IMR-90 (cell line): ENCODE measurements at regions not wholly inside any gene's neighbourhood (a gene's known extent, or its start where the extent isn't known, plus 50 kb on each side); places are given as distances from the start of the nearest gene placed in this dataset.

Experiments
- ATAC-seq: fragments of 200-7000 bp; cut with Tn5 transposase; 2 replicates; pipeline ENCODE4 v1.9.1; 2020; ENCODE audit warnings: low read depth, mild to moderate bottlenecking, moderate library complexity
- BruUV-seq: library from RNA; stranded (reverse); fragments of 400-500 nt; replicated peaks from 2 replicates; lab custom pipeline; 2021; lab: Mats Ljungman, UMichigan
- CTCF ChIA-PET: fragments of 300-600 bp; formaldehyde crosslinking; extraction: SDS; loops from one replicate; lab custom pipeline; 2021; ENCODE audit warnings: antibody characterized with exemption; lab: Yijun Ruan, JAX
- POLR2A ChIA-PET: fragments of 300-600 bp; sonication (Branson Sonifier 250); formaldehyde crosslinking; loops from one replicate; lab custom pipeline; 2022; ENCODE audit warnings: antibody characterized with exemption; ENCODE audit not compliant: unreplicated experiment; lab: Charles Lee
- DNase-seq: peaks from one replicate; pipeline ENCODE4 v3.0.0; 2013
- H2AFZ ChIP-seq: replicated peaks from 2 replicates; pipeline ENCODE3; 2013; ENCODE audit warnings: low read length, mild to moderate bottlenecking; ENCODE audit not compliant: poor library complexity
- H2AK5ac ChIP-seq: 2 replicates; pipeline ENCODE4 v1.6.1; 2013; ENCODE audit warnings: low read depth, low read length, inconsistent platforms
- H2AK9ac ChIP-seq: replicated peaks from 2 replicates; pipeline ENCODE3; 2013; ENCODE audit warnings: mild to moderate bottlenecking, low read depth, low read length, moderate library complexity; ENCODE audit not compliant: poor library complexity
- H2BK120ac ChIP-seq: 2 replicates; pipeline ENCODE4 v1.6.1; 2013; ENCODE audit warnings: low read depth, low read length, inconsistent platforms
- H2BK15ac ChIP-seq: 3 replicates; pipeline ENCODE4 v1.6.1; 2013; ENCODE audit warnings: low read depth, low read length, inconsistent platforms
- H2BK20ac ChIP-seq: 2 replicates; pipeline ENCODE4 v1.6.1; 2013; ENCODE audit warnings: low read depth, mild to moderate bottlenecking, inconsistent platforms, low read length, moderate library complexity
- H2BK5ac ChIP-seq: 2 replicates; pipeline ENCODE4 v1.6.1; 2013; ENCODE audit warnings: mild to moderate bottlenecking, low read depth, low read length, inconsistent platforms; ENCODE audit not compliant: poor library complexity, severe bottlenecking
- H3K14ac ChIP-seq: replicated peaks from 2 replicates; pipeline ENCODE4 v1.6.1; 2013; ENCODE audit warnings: low read depth, low read length, inconsistent platforms
- H3K18ac ChIP-seq: 2 replicates; pipeline ENCODE4 v1.6.1; 2013; ENCODE audit warnings: low read depth, low read length, control low read depth
- H3K23ac ChIP-seq: 2 replicates; pipeline ENCODE4 v1.6.1; 2013; ENCODE audit warnings: low read depth, low read length, inconsistent platforms
- H3K27ac ChIP-seq: 2 replicates; pipeline ENCODE4 v1.5.1; 2013; ENCODE audit warnings: mild to moderate bottlenecking, control low read depth, low read length; ENCODE audit not compliant: insufficient read depth
- H3K27me3 ChIP-seq: 2 replicates; pipeline ENCODE4 v1.6.1; 2013; ENCODE audit warnings: low read length; ENCODE audit not compliant: control insufficient read depth, insufficient read depth
- H3K36me3 ChIP-seq: 2 replicates; pipeline ENCODE4 v1.6.1; 2013; ENCODE audit warnings: low read length, mixed read lengths; ENCODE audit not compliant: control insufficient read depth, insufficient read depth
- H3K4ac ChIP-seq: 2 replicates; pipeline ENCODE4 v1.6.1; 2013; ENCODE audit warnings: low read depth, low read length, inconsistent platforms
- H3K4me1 ChIP-seq: 2 replicates; pipeline ENCODE4 v1.6.1; 2013; ENCODE audit warnings: low read length, mixed read lengths; ENCODE audit not compliant: control insufficient read depth, insufficient read depth
- H3K4me2 ChIP-seq: 2 replicates; pipeline ENCODE4 v1.6.1; 2013; ENCODE audit warnings: low read depth, mild to moderate bottlenecking, control low read depth, low read length, moderate library complexity
- H3K4me3 ChIP-seq: 2 replicates; pipeline ENCODE4 v1.5.1; 2013; ENCODE audit warnings: low read depth, mild to moderate bottlenecking, control low read depth, low read length, moderate library complexity; ENCODE audit not compliant: insufficient read depth
- H3K56ac ChIP-seq: 2 replicates; pipeline ENCODE4 v1.6.1; 2013; ENCODE audit warnings: low read length, inconsistent platforms; ENCODE audit not compliant: insufficient read depth; ENCODE audit errors: extremely low read depth
- H3K79me1 ChIP-seq, 2 experiments: 2 replicates each; pipeline ENCODE4 v1.6.1; 2013; ENCODE audit warnings: low read length in 2 of 2, inconsistent platforms in 1 of 2, low read depth in 1 of 2
- H3K9ac ChIP-seq: 2 replicates; pipeline ENCODE4 v1.6.1; 2013; ENCODE audit warnings: low read depth, low read length, control low read depth
- H3K9me1 ChIP-seq: 2 replicates; pipeline ENCODE4 v1.6.1; 2013; ENCODE audit warnings: low read length, inconsistent platforms; ENCODE audit not compliant: insufficient read depth
- H3K9me3 ChIP-seq: 2 replicates; pipeline ENCODE4 v1.6.1; 2013; ENCODE audit warnings: low read length; ENCODE audit not compliant: control insufficient read depth, insufficient read depth
- H4K20me1 ChIP-seq: 2 replicates; pipeline ENCODE4 v1.6.1; 2013; ENCODE audit warnings: low read length, inconsistent platforms; ENCODE audit not compliant: insufficient read depth
- H4K5ac ChIP-seq: 2 replicates; pipeline ENCODE4 v1.6.1; 2013; ENCODE audit warnings: mild to moderate bottlenecking, low read depth, low read length, control low read depth
- H4K8ac ChIP-seq, 2 experiments: 2 replicates each; pipeline ENCODE4 v1.6.1; 2013; ENCODE audit warnings: low read depth in 2 of 2, low read length in 2 of 2, control low read depth in 1 of 2, inconsistent platforms in 1 of 2
- H4K91ac ChIP-seq: 2 replicates; pipeline ENCODE4 v1.6.1; 2013; ENCODE audit warnings: low read depth, low read length, inconsistent platforms; ENCODE audit not compliant: insufficient read depth
- BHLHE40 ChIP-seq: fragments of 150-350 bp; IDR thresholded peaks from 2 replicates; pipeline ENCODE4 v1.6.1; 2016; ENCODE audit warnings: mild to moderate bottlenecking, low read depth, low read length
- CEBPB ChIP-seq: IDR thresholded peaks from 2 replicates; pipeline ENCODE4 v1.6.1; 2012; ENCODE audit warnings: low read depth, low read length, improper control_type of control experiment
- CHD1 ChIP-seq: IDR thresholded peaks from 2 replicates; pipeline ENCODE4 v1.6.1; 2012; ENCODE audit warnings: low read depth, low read length, improper control_type of control experiment
- CTCF ChIP-seq: conservative IDR thresholded peaks from 2 replicates; pipeline ENCODE4 v1.5.1; 2012; ENCODE audit warnings: mild to moderate bottlenecking, low read depth, low read length, improper control_type of control experiment
- ELK1 ChIP-seq: fragments of 150-350 bp; IDR thresholded peaks from 2 replicates; pipeline ENCODE4 v1.6.1; 2016; ENCODE audit warnings: low read depth, mild to moderate bottlenecking, low read length, moderate library complexity, borderline replicate concordance
- FOS ChIP-seq: fragments of 150-350 bp; IDR thresholded peaks from 2 replicates; pipeline ENCODE4 v1.6.1; 2016; ENCODE audit warnings: low read depth, low read length
- MAFK ChIP-seq: IDR thresholded peaks from 2 replicates; pipeline ENCODE4 v1.6.1; 2012; ENCODE audit warnings: low read depth, low read length, improper control_type of control experiment
- MAZ ChIP-seq: IDR thresholded peaks from 2 replicates; pipeline ENCODE4 v1.6.1; 2012; ENCODE audit warnings: low read depth, mild to moderate bottlenecking, low read length, improper control_type of control experiment, moderate library complexity, borderline replicate concordance
- MXI1 ChIP-seq: IDR thresholded peaks from 2 replicates; pipeline ENCODE4 v1.6.1; 2012; ENCODE audit warnings: low read depth, mild to moderate bottlenecking, low read length, moderate library complexity, borderline replicate concordance
- NFE2L2 ChIP-seq: fragments of 150-350 bp; IDR thresholded peaks from 2 replicates; pipeline ENCODE4 v1.6.1; 2016; ENCODE audit warnings: low read depth, mild to moderate bottlenecking, low read length
- POLR2A ChIP-seq: IDR thresholded peaks from 2 replicates; pipeline ENCODE4 v1.6.1; 2012; ENCODE audit warnings: mild to moderate bottlenecking, low read depth, low read length
- RAD21 ChIP-seq: IDR thresholded peaks from 2 replicates; pipeline ENCODE4 v1.6.1; 2012; ENCODE audit warnings: low read length, improper control_type of control experiment
- RCOR1 ChIP-seq: IDR thresholded peaks from 2 replicates; pipeline ENCODE4 v1.6.1; 2012; ENCODE audit warnings: mild to moderate bottlenecking, low read length, improper control_type of control experiment; ENCODE audit not compliant: insufficient replicate concordance
- RFX5 ChIP-seq: IDR thresholded peaks from 2 replicates; pipeline ENCODE4 v1.8.0; 2012; ENCODE audit warnings: low read depth, mild to moderate bottlenecking, low read length, moderate library complexity
- SMC3 ChIP-seq: fragments of 150-350 bp; IDR thresholded peaks from 2 replicates; pipeline ENCODE4 v1.6.1; 2016; ENCODE audit warnings: low read depth, mild to moderate bottlenecking, antibody characterized with exemption, low read length, moderate library complexity
- USF2 ChIP-seq: fragments of 150-350 bp; IDR thresholded peaks from 2 replicates; pipeline ENCODE4 v1.6.1; 2017; ENCODE audit warnings: mild to moderate bottlenecking, antibody characterized with exemption, low read length, low read depth
- WGBS, 2 experiments: methylation state at CpG; one replicate each; pipeline versions ENCODE4 v1.1.5 to v1.1.7; 2013; ENCODE audit warnings: missing lambda C conversion rate in 2 of 2; ENCODE audit not compliant: insufficient read length in 1 of 2; ENCODE audit errors: extremely low coverage in 2 of 2; 5-methylcytosine and 5-hydroxymethylcytosine counted together
- dilution Hi-C: fragments of 300-500 bp; cut with HindIII; formaldehyde crosslinking; loops from one replicate; pipeline ENCODE4 v1.14.3; 2018; ENCODE audit warnings: low sequenced_read_pairs; ENCODE audit not compliant: unreplicated experiment
- in situ Hi-C: fragments of 300-500 bp; cut with MboI; formaldehyde crosslinking; loops from 3 replicates; pipeline ENCODE4 v1.14.3; 2019; ENCODE audit warnings: low sequenced_read_pairs, inconsistent platforms, mixed read lengths
- intact Hi-C: fragments of 100-400 bp; cut with micrococcal nuclease; formaldehyde crosslinking; loops from 2 replicates; pipeline ENCODE4 v1.10.0; 2022

- no peak overlapping the region for H2AK9ac ChIP-seq
- no peak overlapping the region for H2BK20ac ChIP-seq
- H3K36me3 ChIP-seq = no peaks in the 10 kb centered on the region
- H3K79me1 ChIP-seq = no peaks in the 10 kb centered on the region
- no TSS peak for BruUV-seq
- H3K4me2 ChIP-seq = no peak overlapping the region
- H3K9ac ChIP-seq = no peak overlapping the region
- H3K23ac ChIP-seq = no peak overlapping the region
- no peaks in the 10 kb centered on the region for H3K4me1 ChIP-seq
- CTCF ChIA-PET = no interaction called here
- intact Hi-C loops (no loop called here), dilution Hi-C loops (no loop called here), in situ Hi-C loops (no loop called here)
- no peaks in the 10 kb centered on the region for H4K20me1 ChIP-seq
- peaks cover 7% of the 10 kb centered on the region for H3K9me3 ChIP-seq
- no peak overlapping the region for H3K56ac ChIP-seq
- ATAC-seq (no peak), DNase-seq (no peak)
- TF ChIP-seq FOS (no peak), CHD1 (no peak), NFE2L2 (no peak), ELK1 (no peak), CTCF (no peak), POLR2A (no peak), MAZ (no peak), RFX5 (no peak), SMC3 (no peak), RCOR1 (no peak), BHLHE40 (no peak), USF2 (no peak), MXI1 (no peak), RAD21 (no peak), CEBPB (no peak), MAFK (no peak)
- H4K5ac ChIP-seq = no peak overlapping the region
- no peaks in the 10 kb centered on the region for H3K27me3 ChIP-seq
- H3K27ac ChIP-seq = no peak overlapping the region
- no peak overlapping the region for H2AK5ac ChIP-seq
- H2BK15ac ChIP-seq = no peak overlapping the region
- POLR2A ChIA-PET = no interaction called here
- H3K9me1 ChIP-seq = no peaks in the 10 kb centered on the region
- no CpG with 5 or more reads among the region's 2 CpGs for WGBS, 2 experiments
- no peak overlapping the region for H2BK120ac ChIP-seq
- no peak overlapping the region for H4K91ac ChIP-seq
- no peak overlapping the region for H3K14ac ChIP-seq
- no peak overlapping the region for H4K8ac ChIP-seq
- no peak overlapping the region for H3K4ac ChIP-seq
- no peak overlapping the region for H2BK5ac ChIP-seq
- no peak overlapping the region for H2AFZ ChIP-seq
- H3K4me3 ChIP-seq = no peak overlapping the region
- no peak overlapping the region for H3K18ac ChIP-seq
These were observed 351.8 kb downstream of the GABRB3 start for GRCh38 chr15:26421065-26421464.
